Umbilical cord (tissue), 1 donor: ENCODE measurements at regions not wholly inside any gene's neighbourhood (a gene's known extent, or its start where the extent isn't known, plus 50 kb on each side); places are given as distances from the start of the nearest gene placed in this dataset.
"Not testable (repeated sequence)": the region's sequence is repeated elsewhere in the genome, so short reads cannot be mapped to it uniquely, and the experiment has no call there.

Source experiments
- DNase-seq: peaks from one replicate; pipeline ENCODE4 v3.0.0-alpha.2; 2015; ENCODE audit warnings: low spot score

DNA sequence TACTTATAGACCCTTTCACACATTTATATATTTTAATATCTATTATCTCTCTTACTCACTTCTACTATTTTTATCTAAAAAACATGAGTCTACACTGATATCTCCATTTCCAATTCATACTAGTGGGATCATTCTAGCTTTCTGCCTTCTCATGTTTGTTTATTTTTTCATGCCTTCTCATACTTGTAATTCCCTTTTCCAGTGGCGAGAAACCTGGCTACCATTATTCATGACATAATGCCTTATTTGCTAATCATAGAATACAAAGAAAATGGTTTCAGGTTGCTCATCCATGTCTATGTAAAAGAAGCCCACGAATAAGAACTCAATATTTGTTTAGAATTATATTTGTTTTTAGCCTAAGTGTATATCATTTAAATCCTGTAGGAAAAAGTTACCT, 232.7 kb upstream of the ACTBL2 start:
- no peak for DNase-seq

DNA sequence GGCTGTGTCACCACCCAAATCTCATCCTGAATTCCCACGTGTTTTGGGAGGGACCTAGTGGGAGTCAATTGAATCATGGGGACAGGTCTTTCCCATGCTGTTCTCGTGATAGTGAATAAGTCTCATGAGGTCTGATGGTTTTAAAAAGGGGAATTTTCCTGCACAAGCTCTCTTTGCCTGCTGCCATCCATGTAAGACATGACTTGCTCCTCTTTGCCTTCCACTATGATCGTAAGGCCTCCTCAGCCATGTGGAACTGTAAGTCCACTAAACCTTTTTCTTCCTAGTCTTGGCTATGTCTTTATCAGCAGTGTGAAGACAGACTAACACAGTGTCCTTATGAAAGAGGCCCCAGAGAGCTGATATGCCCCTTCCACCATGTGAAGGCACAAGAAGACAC, 230.9 kb upstream of the ACTBL2 start:
- not testable (repeated sequence) for DNase-seq

DNA sequence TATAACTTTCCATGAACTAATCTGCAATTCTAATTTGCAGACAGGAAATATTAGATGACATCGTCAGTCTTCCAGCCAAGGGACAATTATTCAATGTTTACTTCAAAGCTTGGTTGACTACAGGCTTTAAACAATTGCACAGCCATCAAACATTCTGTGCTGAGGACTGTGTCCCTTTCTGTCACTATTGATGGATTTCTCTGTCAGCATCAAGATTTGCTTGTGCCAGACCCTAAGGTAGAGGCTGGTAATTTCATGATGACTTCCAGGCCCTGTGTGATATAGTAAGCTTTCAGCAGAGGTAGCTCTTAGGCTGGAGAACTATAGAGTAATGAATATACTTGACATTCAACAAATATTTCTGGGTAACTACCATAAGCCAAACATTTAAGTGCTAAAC, 229.3 kb upstream of the ACTBL2 start:
- no peak for DNase-seq

DNA sequence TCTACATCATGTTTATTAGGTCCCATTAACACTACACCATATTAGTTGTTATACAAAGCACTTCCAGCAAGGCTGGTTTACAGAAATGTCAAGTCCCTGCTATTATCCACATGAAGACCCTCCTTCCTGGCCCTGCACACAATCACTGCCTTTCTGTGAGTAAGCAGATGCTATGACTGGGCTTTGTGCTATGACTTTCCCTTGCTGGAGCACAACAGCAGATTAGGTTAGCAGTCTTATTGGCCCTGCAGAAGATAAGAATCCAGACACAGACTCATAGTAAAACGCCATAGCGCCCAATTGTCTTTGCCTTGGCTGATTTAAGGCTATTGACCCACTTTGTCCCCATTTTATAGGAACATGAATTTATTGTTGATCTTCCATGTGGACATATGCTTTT, 228.9 kb upstream of the ACTBL2 start:
- DNase-seq, result peak; percentile 76

DNA sequence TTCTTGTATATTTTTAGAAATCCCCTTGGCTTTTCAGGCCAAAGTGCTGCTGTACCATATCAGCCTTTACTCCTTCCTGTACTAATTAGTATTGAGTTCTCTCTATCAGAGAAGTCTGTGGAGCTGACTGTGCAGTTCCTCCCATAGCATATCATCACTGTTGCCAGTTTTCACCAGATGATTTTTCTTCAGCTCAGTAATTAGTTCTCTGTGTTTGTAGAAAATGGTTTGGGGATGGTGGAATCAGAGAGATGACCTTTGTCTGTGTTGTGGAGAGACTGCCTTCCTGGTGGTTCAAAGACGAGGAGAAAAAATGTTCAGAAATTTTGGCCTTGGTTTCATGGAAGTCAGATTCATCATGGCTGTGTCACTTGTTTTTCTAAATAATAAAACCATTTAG, 227.5 kb upstream of the ACTBL2 start:
- DNase-seq, result no peak

DNA sequence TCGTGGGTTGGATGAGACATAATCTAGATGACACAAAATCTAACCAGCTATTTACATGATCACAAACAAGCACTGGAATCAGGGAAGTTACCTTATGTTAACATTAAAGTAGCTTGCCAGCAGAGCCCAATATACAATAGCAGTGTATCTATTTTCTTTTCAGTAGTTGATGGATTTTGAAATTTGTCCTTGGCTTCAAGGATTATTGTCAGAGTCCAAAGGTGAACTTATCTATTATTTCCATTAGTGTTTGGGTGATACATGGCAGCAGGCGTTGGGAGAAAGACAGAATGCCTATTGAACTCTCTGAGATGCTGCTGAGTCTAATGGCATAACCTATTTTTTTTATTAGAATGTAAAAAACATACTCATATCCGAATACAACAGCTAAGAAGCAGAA, 223.2 kb upstream of the ACTBL2 start:
- DNase-seq, result no peak

DNA sequence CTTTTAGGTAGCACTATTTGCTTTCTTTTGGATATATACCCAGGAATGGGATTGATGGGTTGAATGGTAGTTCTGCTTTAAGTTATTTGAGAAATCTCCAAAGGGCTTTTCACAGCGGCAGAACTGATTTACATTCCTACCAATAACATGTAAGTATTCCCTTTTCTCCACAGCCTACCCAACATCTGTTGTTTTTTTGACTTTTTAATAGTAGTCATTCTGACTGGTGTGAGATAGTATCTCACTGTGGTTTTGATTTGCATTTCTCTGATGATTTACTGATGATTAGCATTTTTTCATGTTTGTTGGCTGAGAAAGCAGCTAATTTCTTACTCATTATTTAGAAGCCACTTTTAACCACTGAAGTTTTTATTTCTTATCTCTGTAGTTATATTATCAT, 221.1 kb upstream of the ACTBL2 start:
- DNase-seq, result no peak

DNA sequence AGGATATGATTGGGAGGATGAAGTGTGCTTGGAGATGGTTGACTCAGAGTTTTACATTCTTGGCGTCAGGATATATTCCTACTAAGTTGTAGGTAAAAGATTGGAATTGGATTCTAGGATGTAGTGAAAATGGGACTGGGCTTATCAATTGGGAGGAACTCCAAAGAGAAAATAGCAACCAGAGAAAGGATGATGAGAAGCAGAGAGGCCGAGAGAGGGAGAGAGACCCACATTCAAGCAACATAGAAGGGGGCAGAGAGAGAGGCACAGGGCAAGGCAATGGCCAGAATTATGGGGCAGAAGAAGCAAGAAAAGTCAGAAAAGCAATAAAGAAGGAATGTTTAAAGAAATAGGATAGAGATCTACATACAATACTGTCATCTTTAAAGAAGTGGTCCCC, 217.9 kb upstream of the ACTBL2 start:
- no peak for DNase-seq

DNA sequence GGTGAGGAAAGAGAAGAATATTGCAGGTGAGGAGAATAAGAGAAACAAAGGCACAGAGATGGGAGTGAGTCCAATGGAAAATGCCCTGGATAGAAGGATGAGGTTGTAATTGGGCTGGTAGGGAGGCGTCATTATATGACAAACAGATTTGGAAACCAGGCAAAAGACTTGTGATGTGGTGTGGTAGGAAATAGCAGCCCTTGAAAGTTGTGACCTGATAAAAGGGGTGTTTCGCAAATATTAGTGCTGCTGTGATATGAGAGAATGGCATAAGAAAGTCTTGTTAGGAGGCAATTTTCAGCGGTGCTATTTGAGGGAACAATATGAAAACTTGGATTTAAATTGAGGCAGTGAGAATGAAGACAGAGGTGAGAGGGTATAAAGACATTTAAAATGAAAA, 217.5 kb upstream of the ACTBL2 start:
- no peak for DNase-seq

DNA sequence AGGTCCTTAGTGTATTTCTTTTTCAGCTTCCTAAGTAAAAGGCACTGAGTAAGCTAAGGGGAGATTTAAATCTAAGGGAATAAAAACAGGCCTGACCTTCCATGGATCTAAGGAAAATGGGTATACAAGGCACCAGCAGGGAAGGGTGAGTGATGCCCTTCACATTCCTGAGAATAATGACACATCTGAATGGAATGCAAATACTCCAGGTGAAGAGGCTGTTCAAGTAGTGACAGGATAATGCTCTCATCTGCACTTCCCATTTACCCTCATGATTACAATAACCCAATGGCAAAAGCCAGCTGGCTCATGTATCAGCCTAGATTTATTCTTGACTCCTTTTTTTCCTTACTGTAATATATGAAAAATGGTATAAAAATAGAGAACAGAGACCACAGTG, 216.2 kb upstream of the ACTBL2 start:
- no peak for DNase-seq

DNA sequence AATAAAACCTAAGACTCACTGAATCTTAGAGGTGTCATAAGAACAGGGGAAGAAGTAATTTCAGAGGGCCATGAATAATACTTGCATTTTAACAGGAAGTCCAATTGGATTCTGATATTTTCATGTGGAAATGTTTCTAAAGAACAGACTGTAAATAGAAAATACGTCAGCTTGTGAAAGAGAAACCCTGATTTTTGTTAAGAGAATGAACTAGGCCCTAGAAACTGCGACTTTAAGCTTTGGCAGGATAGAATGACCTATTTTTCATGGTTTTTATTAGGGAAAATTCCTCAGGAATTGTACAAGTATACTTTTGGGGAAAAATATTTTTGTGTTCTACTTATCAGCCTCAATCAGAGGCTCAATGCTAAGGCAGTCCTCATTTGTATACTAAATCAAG, 215.5 kb upstream of the ACTBL2 start:
- no peak for DNase-seq

DNA sequence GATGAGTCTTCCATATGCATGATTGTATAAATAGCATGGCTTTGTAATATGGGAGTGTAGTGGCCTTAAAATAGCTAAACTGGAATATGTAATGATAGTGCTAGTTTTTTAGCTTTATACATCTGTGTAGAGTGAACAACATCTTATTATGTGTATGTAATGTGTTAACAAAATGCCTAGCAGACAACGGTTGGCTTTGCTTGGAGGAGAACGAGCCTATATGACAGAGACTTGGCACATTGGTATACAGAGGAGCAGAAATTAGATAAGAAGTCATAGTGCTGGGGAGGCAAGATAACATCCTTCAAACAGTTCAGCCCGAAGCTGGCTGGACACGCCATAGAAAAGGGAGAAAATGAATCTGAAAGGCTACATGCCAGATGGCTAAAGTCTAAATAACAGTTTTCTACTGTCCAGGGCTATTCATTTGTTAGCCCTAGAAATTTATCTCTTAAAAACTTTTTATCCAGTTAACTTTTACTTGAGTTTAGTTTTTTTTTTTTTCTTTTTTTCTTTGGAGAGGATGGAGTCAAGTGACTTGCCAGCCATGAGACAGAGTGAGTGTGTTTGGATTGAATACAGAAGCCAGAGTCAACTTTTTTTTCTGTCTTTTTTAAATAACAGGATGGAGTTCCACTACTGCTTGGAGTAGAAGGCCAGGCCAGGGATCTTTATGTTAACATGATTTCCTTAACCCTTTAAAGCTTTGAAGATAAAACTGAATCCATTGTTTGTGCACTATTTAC, 214.4 kb upstream of the ACTBL2 start:
- no peak for DNase-seq

DNA sequence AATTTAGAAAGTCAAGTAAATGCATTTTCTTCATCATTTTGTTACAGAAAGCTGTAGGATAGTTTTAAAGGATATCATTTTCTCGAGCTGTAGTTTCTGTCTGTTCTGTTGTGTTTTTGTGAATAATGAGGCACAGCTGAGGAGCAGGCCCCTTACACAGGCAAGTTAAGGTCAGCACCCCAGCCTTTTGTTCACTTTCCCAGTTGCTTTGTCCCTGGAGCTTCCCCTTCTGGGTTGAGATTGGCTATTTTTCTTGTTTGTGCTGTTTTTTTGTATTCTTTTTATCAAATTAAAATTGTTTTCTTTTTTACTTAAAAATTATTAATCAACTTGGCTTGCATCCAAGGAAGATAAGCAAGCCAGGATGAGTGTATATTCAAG, 213.8 kb upstream of the ACTBL2 start:
- no peak for DNase-seq

DNA sequence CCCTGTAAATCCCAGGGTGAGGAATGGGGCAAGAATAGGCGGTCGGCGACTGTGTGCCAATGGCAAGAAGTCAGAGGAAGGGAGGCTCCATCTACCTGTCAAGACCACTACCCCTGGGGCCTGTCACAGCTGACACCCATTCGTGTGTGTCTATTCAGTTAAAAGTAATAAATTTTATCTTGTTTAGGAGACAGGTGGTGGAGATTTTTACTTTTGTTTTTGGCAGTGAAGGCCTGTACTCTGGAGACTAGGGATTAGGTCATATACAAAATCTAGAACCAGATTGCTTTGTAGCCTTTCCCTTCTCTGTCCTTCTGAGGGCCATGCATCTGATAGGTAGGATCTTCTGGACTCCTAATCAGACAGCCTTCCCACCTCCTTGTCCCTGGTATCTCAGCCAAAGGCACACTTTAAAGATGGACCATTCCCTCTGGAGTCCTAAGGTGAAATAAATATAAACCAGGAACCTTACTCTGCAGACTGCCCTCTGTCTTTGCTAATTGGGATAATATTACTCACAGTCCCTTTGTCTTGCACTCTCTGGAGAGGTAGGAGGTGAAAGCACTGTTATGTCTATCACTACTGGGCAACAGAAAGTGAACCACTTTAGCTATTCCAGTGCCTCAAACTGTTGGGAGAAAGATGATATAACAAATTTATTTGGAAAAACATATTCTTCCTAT, 213.2 kb upstream of the ACTBL2 start:
- no peak for DNase-seq

DNA sequence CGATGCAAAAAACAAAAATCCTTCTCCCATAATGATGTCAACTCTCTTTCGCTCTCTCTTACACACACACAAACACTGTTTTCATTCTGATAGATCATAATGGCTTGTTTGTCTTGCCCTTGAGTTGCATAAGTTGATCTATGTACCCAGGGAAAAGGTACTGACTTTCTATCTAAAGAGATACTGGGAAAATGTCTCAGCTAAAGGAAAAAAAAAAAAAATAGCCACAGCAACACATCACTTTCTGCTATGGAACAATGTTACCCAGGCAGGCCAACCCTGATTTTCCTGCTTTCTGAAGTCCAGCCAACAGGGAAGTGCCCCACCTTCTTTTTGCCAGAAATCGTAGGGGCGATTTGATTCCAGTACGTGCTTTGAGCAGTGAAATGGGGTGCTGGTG, 212.6 kb upstream of the ACTBL2 start:
- no peak for DNase-seq

DNA sequence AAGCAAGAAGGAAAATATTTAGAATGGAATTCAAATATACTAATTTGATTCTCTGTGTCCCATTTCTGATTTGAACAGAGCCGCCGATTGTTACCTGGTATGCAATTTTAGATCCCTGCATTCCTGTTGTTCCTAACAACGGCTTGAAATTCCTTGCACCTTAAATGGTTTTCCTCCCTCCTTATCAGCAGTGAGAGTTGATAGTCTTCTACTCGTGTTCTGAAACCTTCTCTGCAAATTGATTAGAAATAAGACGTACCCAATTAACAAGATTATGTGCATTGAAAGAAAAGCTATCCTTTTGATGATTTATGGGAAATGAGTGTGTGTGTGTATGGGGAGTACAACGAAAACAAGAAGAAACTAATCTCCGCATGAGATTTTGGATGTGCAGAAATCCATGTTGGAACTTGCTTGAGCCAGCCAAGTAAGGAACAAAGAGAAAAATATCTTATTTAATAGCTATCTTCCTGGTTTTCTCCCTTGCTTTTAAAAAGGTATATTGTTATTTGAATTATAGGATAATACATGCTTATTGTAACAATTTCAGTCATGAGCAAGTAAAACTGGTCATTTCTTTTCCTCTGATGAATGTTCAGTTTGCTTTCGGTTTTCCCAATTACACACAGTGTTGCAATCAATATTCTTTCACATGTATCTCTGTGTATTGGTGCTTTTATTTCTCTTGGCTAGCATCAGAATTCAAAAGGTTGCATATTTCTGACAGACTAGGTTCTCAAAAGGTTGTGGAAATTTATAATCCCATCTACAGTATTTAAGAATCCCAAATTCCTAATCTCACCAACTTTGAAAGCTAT, 211.1 kb upstream of the ACTBL2 start:
- no peak for DNase-seq

DNA sequence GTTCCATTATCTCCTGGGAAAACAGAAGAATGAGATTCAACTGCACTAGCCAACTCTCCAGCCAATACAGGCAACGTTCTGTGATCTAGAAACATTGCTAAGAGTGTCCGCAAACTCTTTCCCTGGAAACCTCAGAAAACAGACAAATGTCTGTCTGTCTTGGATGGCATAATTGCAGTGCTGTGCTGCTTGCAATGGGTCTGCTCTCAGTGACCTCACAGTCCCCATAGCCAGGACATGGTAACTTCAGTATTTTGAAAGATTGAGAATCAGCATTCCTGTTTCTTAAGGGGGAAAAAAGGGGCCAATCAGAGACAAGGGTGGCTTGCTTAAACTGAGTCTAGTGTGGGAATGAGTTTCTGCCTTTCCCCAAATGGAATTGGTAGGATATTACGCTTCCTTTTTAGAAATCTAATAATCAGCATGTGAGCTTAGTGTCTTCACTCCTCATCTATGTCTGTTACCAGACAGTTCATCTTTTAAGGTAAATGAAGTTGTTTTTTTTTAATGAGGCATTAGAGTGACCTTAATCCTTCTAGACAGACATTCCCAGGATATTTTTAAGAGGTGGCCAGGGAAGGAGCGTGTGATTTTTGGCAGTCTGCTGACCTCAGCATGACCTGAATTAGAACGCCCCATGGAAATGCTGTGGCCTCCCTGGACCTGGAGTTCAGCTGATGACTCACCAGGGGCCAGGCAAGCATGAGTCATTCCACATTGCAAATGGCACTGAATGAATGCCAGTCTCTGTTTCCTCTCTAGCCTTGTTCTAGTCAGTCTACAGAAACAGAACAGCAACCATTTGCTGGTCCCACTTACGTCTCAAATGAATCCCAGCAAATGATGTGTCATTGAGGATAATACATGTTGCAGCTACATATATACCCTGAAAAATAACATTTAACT, 210.2 kb upstream of the ACTBL2 start:
- DNase-seq, result peak; percentile 86

DNA sequence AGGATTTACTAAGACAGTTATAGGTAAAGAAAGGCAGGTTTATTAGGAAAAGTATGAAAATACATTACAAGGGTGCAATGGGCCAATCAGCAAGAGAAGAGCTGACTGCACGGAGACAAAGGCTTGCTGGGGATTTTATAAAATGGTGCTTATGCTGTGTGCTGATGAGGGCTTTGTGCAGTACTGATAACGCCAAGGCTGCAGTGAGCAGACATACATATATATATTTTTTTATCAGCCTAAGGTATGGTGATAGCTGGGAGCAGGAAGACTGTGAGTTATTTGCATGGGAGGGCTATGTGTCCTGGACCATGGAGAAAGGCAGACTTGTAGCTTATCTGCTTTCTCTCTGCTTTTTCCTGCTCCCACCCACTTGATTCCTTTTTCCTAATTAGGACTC, 208.1 kb upstream of the ACTBL2 start:
- no peak for DNase-seq

DNA sequence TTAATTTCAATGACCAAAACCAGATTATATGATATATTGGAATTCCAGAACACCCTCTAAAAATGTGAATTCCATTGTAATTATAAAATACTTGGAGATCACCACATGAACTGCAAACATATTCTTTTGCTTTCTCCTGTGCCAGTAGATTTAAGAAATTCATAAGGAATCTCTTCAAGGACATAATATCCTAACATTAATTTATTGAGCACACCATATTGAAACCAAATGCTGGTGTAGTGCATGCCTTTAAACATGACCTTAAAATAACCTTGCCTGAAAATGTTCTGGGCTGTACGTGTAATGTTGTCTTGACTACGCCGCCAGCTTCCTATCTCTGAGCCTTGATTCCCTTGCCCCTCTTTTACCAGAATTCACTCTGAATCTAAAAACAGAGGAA, 205.0 kb upstream of the ACTBL2 start:
- DNase-seq, result no peak

DNA sequence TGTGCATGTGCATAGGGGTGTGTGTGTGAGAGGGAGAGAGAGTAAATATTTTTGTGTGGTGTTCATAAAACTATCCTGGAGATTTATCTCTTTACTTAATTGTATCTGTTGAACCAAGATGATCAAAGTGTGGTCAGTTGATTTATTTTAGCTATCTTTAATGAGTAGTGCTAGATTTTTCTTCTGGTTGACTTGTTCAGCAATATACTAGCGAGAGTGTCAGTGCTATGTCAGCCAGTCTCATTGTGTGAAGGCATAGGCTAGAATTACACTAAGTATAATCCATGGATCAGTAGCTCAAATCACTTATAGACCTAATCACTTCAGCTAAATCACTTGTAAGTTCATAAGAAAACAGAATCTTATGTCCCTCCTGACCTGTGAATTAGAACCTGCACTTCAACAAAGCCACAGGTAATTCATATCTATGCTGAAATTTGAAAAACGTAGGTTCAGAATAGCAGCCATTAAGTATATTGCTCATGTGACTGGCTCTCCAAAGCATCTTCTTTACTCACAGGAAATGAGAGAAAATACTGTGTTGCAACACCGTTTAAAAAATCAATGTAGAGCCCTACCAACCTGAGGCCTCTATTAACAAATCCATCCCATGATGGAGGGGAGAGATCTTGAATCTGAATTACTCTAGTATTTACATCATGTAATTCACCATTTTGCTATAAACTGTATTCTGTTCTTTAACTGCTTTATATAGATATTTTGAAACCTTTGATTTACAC, 203.1 kb upstream of the ACTBL2 start:
- DNase-seq, result no peak

DNA sequence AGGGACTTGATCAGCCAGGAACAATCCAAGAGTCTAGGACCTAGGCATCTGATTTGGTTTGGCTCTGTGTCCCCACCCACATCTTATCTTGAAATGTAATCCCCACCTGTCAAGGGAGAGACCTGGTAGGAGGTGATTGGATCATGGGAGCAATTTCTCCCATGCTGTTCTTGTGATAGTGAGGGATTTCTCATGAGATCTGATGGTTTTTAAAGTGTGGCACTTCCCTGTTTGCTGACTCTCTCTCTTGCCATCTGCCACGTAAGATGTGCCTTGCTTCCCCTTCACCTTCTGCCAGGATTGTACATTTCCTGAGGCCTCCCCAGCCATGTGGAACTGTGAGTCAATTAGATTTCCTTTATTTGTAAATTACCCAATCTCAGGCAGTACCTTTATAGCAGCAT, 201.7 kb upstream of the ACTBL2 start:
- DNase-seq, result no peak
